Effector memory CD8-positive, alpha-beta T cell (primary cell): ENCODE measurements at regions not wholly inside any gene's neighbourhood (a gene's known extent, or its start where the extent isn't known, plus 50 kb on each side); places are given as distances from the start of the nearest gene placed in this dataset.
"Not testable (repeated sequence)": the region's sequence is repeated elsewhere in the genome, so short reads cannot be mapped to it uniquely, and the experiment has no call there.

Source experiments
- ATAC-seq: fragments of 150-1000 bp; cut with Tn5 transposase; replicated peaks from 2 replicates; pipeline ENCODE4 v1.10.0; 2021; ENCODE audit warnings: mild to moderate bottlenecking, moderate library complexity
- DNase-seq, 3 experiments: peaks; one replicate each; pipeline ENCODE4 v3.0.0; 2021
- H3K27ac Mint-ChIP-seq, 2 donors: one replicate each; pipeline ENCODE4 v1.8.0; 2022; ENCODE audit warnings: mild to moderate bottlenecking in 2 of 2, mixed read lengths in 2 of 2, moderate library complexity in 2 of 2
- H3K27me3 Mint-ChIP-seq, 2 donors: one replicate each; pipeline ENCODE4 v1.8.0; 2022; ENCODE audit warnings: mixed read lengths in 2 of 2
- H3K36me3 Mint-ChIP-seq: one replicate; pipeline ENCODE4 v1.8.0; 2022; ENCODE audit warnings: mild to moderate bottlenecking, moderate library complexity, mixed read lengths; ENCODE audit not compliant: insufficient read depth
- H3K4me1 Mint-ChIP-seq, 2 donors: one replicate each; pipeline ENCODE4 v1.8.0; 2022; ENCODE audit warnings: low read depth in 2 of 2, mixed read lengths in 2 of 2
- H3K4me3 Mint-ChIP-seq, 2 donors: one replicate each; pipeline ENCODE4 v1.8.0; 2022; ENCODE audit warnings: mild to moderate bottlenecking in 2 of 2, mixed read lengths in 2 of 2, moderate library complexity in 2 of 2
- H3K9me3 Mint-ChIP-seq, 2 donors: one replicate each; pipeline ENCODE4 v1.8.0; 2022; ENCODE audit warnings: mixed read lengths in 2 of 2

- H3K27ac Mint-ChIP-seq, H3K9me3 Mint-ChIP-seq, H3K36me3 Mint-ChIP-seq, H3K4me1 Mint-ChIP-seq, H3K4me3 Mint-ChIP-seq, DNase-seq, H3K27me3 Mint-ChIP-seq, ATAC-seq: not testable (repeated sequence)
These were observed 133.6 kb upstream of the ZNF519 start for GRCh38 chr18:14265637-14266410.

- H3K27me3 Mint-ChIP-seq, DNase-seq, H3K36me3 Mint-ChIP-seq, H3K4me1 Mint-ChIP-seq, ATAC-seq, H3K27ac Mint-ChIP-seq, H3K9me3 Mint-ChIP-seq, H3K4me3 Mint-ChIP-seq: not testable (repeated sequence)
These were observed 130.6 kb upstream of the ZNF519 start for GRCh38 chr18:14262786-14263185.

GRCh38 chr18:14250084-14250677 lies 117.9 kb upstream of the ZNF519 start:
- not testable (repeated sequence) for H3K4me1 Mint-ChIP-seq, DNase-seq, ATAC-seq, H3K27me3 Mint-ChIP-seq, H3K36me3 Mint-ChIP-seq, H3K4me3 Mint-ChIP-seq, H3K9me3 Mint-ChIP-seq
- peak overlapping the region in 1 of 2 donors; percentile 46 for H3K27ac Mint-ChIP-seq

- H3K27me3 Mint-ChIP-seq, H3K9me3 Mint-ChIP-seq, DNase-seq, H3K36me3 Mint-ChIP-seq, ATAC-seq, H3K4me1 Mint-ChIP-seq, H3K27ac Mint-ChIP-seq, H3K4me3 Mint-ChIP-seq: not testable (repeated sequence)
These were observed 107.0 kb upstream of the ZNF519 start for GRCh38 chr18:14239224-14239623.

GRCh38 chr18:14236356-14237048 lies 104.3 kb upstream of the ZNF519 start:
- H3K36me3 Mint-ChIP-seq, ATAC-seq, H3K4me3 Mint-ChIP-seq, H3K27ac Mint-ChIP-seq, H3K4me1 Mint-ChIP-seq, H3K9me3 Mint-ChIP-seq, DNase-seq, H3K27me3 Mint-ChIP-seq: not testable (repeated sequence)

GRCh38 chr18:14225286-14225679 lies 93.0 kb upstream of the ZNF519 start:
- not testable (repeated sequence) for H3K27ac Mint-ChIP-seq, ATAC-seq, H3K4me1 Mint-ChIP-seq, H3K9me3 Mint-ChIP-seq, H3K27me3 Mint-ChIP-seq, DNase-seq, H3K36me3 Mint-ChIP-seq, H3K4me3 Mint-ChIP-seq

GRCh38 chr18:14224551-14225285 lies 92.5 kb upstream of the ZNF519 start:
- H3K4me3 Mint-ChIP-seq, ATAC-seq, H3K4me1 Mint-ChIP-seq, DNase-seq, H3K9me3 Mint-ChIP-seq, H3K36me3 Mint-ChIP-seq, H3K27ac Mint-ChIP-seq, H3K27me3 Mint-ChIP-seq: not testable (repeated sequence)

GRCh38 chr18:14223919-14224318 lies 91.7 kb upstream of the ZNF519 start:
- not testable (repeated sequence) for DNase-seq, H3K4me3 Mint-ChIP-seq, H3K36me3 Mint-ChIP-seq, H3K27ac Mint-ChIP-seq, H3K9me3 Mint-ChIP-seq, ATAC-seq, H3K27me3 Mint-ChIP-seq, H3K4me1 Mint-ChIP-seq

GRCh38 chr18:14223231-14223822 lies 91.1 kb upstream of the ZNF519 start:
- not testable (repeated sequence) for H3K27me3 Mint-ChIP-seq, H3K4me3 Mint-ChIP-seq, H3K9me3 Mint-ChIP-seq, H3K4me1 Mint-ChIP-seq, H3K36me3 Mint-ChIP-seq, ATAC-seq, H3K27ac Mint-ChIP-seq, DNase-seq

- H3K9me3 Mint-ChIP-seq, H3K27me3 Mint-ChIP-seq, ATAC-seq, H3K27ac Mint-ChIP-seq, H3K4me1 Mint-ChIP-seq, H3K4me3 Mint-ChIP-seq, H3K36me3 Mint-ChIP-seq, DNase-seq: not testable (repeated sequence)
These were observed 90.4 kb upstream of the ZNF519 start for GRCh38 chr18:14222354-14223221.

- H3K4me3 Mint-ChIP-seq, result no peak overlapping the region
- H3K9me3 Mint-ChIP-seq, result no peaks in the 10 kb centered on the region
- ATAC-seq (no peak), DNase-seq (no peak)
- H3K4me1 Mint-ChIP-seq, result no peaks in the 10 kb centered on the region
- no peak overlapping the region for H3K27ac Mint-ChIP-seq
- no peaks in the 10 kb centered on the region for H3K27me3 Mint-ChIP-seq
- no peaks in the 10 kb centered on the region for H3K36me3 Mint-ChIP-seq
These were observed 89.5 kb upstream of the ZNF519 start for GRCh38 chr18:14221689-14222088.

GRCh38 chr18:14215952-14216351 lies 83.7 kb upstream of the ZNF519 start:
- not testable (repeated sequence) for H3K4me3 Mint-ChIP-seq, H3K9me3 Mint-ChIP-seq, ATAC-seq, DNase-seq, H3K4me1 Mint-ChIP-seq, H3K36me3 Mint-ChIP-seq, H3K27ac Mint-ChIP-seq, H3K27me3 Mint-ChIP-seq
